ENCODE measurements at regions not wholly inside any gene's neighbourhood (a gene's known extent, or its start where the extent isn't known, plus 50 kb on each side); places are given as distances from the start of the nearest gene placed in this dataset.
A peak's percentile ranks its signal among the peaks of the same experiment; 100 is the strongest.

- FAIRE-seq (no peak), DNase-seq (ENCODE audit: low spot score) (no peak), ATAC-seq (no peak)
- Histone ChIP-seq H3K79me2 (ENCODE audit: insufficient read depth, low read length) (no peaks in the 10 kb centered on the region), H3K27ac (ENCODE audit: extremely low read length, insufficient read depth, low read length) (peak overlapping the region; percentile 35), H3K36me3 (replicated peaks in 1 of 2; ENCODE audit: control insufficient read depth in 1 of 2, insufficient read depth in 2 of 2, low read length in 2 of 2) (no peaks in the 10 kb centered on the region), H3K4me1 (ENCODE audit: insufficient read depth, low read length) (peaks cover 85% of the 10 kb centered on the region), H2AFZ (ENCODE audit: low read length) (no peak overlapping the region), H4K20me1 (ENCODE audit: insufficient read depth, low read length) (no peaks in the 10 kb centered on the region), H3K9ac (ENCODE audit: insufficient read depth, low read depth, low read length) (no peak overlapping the region), H3K4me3 (replicated peaks in 1 of 3; ENCODE audit: insufficient read depth in 1 of 3, low read depth in 2 of 3, low read length in 3 of 3) (no peak overlapping the region), H3K4me2 (ENCODE audit: low read depth, low read length) (no peak overlapping the region), H3K9me3 (ENCODE audit: low read length) (no peaks in the 10 kb centered on the region), H3K27me3 (ENCODE audit: control insufficient read depth in 1 of 2, insufficient read depth in 2 of 2, low read length in 2 of 2) (no peaks in the 10 kb centered on the region)
- intact Hi-C loops (cut with micrococcal nuclease; ENCODE audit: unreplicated experiment) (no loop called here), in situ Hi-C loops (cut with HindIII; ENCODE audit: extremely low pct_ligation_motif_present, low pct_unique_long_range_greater_than_20kb) (no loop called here)
- POLR2A ChIA-PET, result interaction anchor here (1.2 to 1.7 kb wide), 5 partner anchors 8 to 147 kb away, joined by 3 to 7 read pairs (median 6); partner anchors contain the start of gene PLPP3
- TF ChIP-seq RBM39 (IDR thresholded peaks at IDR 0.05; ENCODE audit: low read depth, low read length, poor library complexity, severe bottlenecking), result no peak
- peak; percentile 88 for TF ChIP-seq ZKSCAN5 (CRISPR knock-in tag; IDR thresholded peaks at IDR 0.05)
- no peak for TF ChIP-seq ZNF33A (CRISPR knock-in tag; IDR thresholded peaks at IDR 0.05; ENCODE audit: borderline replicate concordance)
- 0 out of 2 replicates have a peak, but pooled peaks have one; percentile 15 for TF ChIP-seq ZNF501 (CRISPR knock-in tag; IDR thresholded peaks at IDR 0.05)
- WGBS (ENCODE audit: low lambda C conversion rate), result 94% methylated on average over 4 of the region's 4 CpGs
- CTCF ChIA-PET (ENCODE audit: low intra/inter-chr PET ratio, low total read pairs), result no interaction called here
- no TSS peak for BruUV-seq (replicated peaks)
Observed at GRCh38 chr1:56433056-56433577, 146.2 kb downstream of the PLPP3 start.

GRCh38 chr1:56432166-56432971 is 147.0 kb downstream of the PLPP3 start:
- POLR2A ChIA-PET, result interaction anchor here (1.2 to 1.5 kb wide), 2 partner anchors 18 to 45 kb away, joined by 3 to 6 read pairs; no protein-coding TSS in a partner anchor
- Histone ChIP-seq H2AFZ (ENCODE audit: low read length) (peak overlapping the region; percentile 2), H3K27me3 (ENCODE audit: control insufficient read depth in 1 of 2, insufficient read depth in 2 of 2, low read length in 2 of 2) (no peaks in the 10 kb centered on the region), H3K27ac (ENCODE audit: extremely low read length, insufficient read depth, low read length) (peak overlapping the region; percentile 35), H3K79me2 (ENCODE audit: insufficient read depth, low read length) (no peaks in the 10 kb centered on the region), H3K4me3 (replicated peaks in 1 of 3; ENCODE audit: insufficient read depth in 1 of 3, low read depth in 2 of 3, low read length in 3 of 3) (no peak overlapping the region), H4K20me1 (ENCODE audit: insufficient read depth, low read length) (no peaks in the 10 kb centered on the region), H3K9me3 (ENCODE audit: low read length) (no peaks in the 10 kb centered on the region), H3K4me2 (ENCODE audit: low read depth, low read length) (peak overlapping the region; percentile 19), H3K36me3 (replicated peaks in 1 of 2; ENCODE audit: control insufficient read depth in 1 of 2, insufficient read depth in 2 of 2, low read length in 2 of 2) (no peaks in the 10 kb centered on the region), H3K9ac (ENCODE audit: insufficient read depth, low read depth, low read length) (peak overlapping the region; percentile 16; the same call in 1 of the 2 replicates), H3K4me1 (ENCODE audit: insufficient read depth, low read length) (peaks cover 78% of the 10 kb centered on the region)
- CTCF ChIA-PET (ENCODE audit: low intra/inter-chr PET ratio, low total read pairs), result no interaction called here
- ATAC-seq (no peak; the same call in 2 of the 3 replicates), DNase-seq (ENCODE audit: low spot score) (no peak), FAIRE-seq (peak; percentile 67)
- no TSS peak for BruUV-seq (replicated peaks)
- in situ Hi-C loops (cut with HindIII; ENCODE audit: extremely low pct_ligation_motif_present, low pct_unique_long_range_greater_than_20kb) (no loop called here), intact Hi-C loops (cut with micrococcal nuclease; ENCODE audit: unreplicated experiment) (no loop called here)
- 70% methylated on average over 8 of the region's 8 CpGs for WGBS (ENCODE audit: low lambda C conversion rate)
- TF ChIP-seq NRL (CRISPR knock-in tag; IDR thresholded peaks at IDR 0.05; ENCODE audit: borderline replicate concordance) (no peak), FOXA1 (IDR thresholded peaks at IDR 0.05) (no peak), FOXA1 (CRISPR knock-in tag; IDR thresholded peaks at IDR 0.05) (0 out of 2 replicates have a peak, but pooled peaks have one; percentile 35), BRCA1 (CRISPR knock-in tag; IDR thresholded peaks at IDR 0.05) (no peak), MXI1 (IDR thresholded peaks at IDR 0.05; ENCODE audit: borderline replicate concordance, low read depth, low read length) (no peak), MAX (IDR thresholded peaks at IDR 0.05) (peak; percentile 53), NKX3-1 (CRISPR knock-in tag; IDR thresholded peaks at IDR 0.05) (no peak), ZNF687 (CRISPR knock-in tag; IDR thresholded peaks at IDR 0.05) (peak; percentile 79), HOXA3 (CRISPR knock-in tag; IDR thresholded peaks at IDR 0.05) (no peak)
